MG63 (cell line): ENCODE measurements at regions not wholly inside any gene's neighbourhood (a gene's known extent, or its start where the extent isn't known, plus 50 kb on each side); places are given as distances from the start of the nearest gene placed in this dataset.

Experiments used
- DNase-seq: peaks from one replicate; pipeline ENCODE4 v3.0.0-alpha.2; 2020
- H3K27me3 ChIP-seq: fragments of 250-450 bp; sonication (Bioruptor Pico); 2 replicates; pipeline ENCODE4 v1.5.1; 2020; ENCODE audit warnings: mild to moderate bottlenecking, moderate library complexity
- H3K36me3 ChIP-seq: fragments of 250-450 bp; sonication (Bioruptor Pico); 2 replicates; pipeline ENCODE4 v1.5.1; 2020; ENCODE audit warnings: mild to moderate bottlenecking, moderate library complexity
- H3K4me3 ChIP-seq: fragments of 250-450 bp; sonication (Bioruptor Pico); 2 replicates; pipeline ENCODE4 v1.5.1; 2020; ENCODE audit warnings: mild to moderate bottlenecking, moderate library complexity
- H3K9me3 ChIP-seq: fragments of 250-450 bp; sonication (Bioruptor Pico); 2 replicates; pipeline ENCODE4 v1.5.1; 2020; ENCODE audit warnings: mild to moderate bottlenecking, moderate library complexity

DNA sequence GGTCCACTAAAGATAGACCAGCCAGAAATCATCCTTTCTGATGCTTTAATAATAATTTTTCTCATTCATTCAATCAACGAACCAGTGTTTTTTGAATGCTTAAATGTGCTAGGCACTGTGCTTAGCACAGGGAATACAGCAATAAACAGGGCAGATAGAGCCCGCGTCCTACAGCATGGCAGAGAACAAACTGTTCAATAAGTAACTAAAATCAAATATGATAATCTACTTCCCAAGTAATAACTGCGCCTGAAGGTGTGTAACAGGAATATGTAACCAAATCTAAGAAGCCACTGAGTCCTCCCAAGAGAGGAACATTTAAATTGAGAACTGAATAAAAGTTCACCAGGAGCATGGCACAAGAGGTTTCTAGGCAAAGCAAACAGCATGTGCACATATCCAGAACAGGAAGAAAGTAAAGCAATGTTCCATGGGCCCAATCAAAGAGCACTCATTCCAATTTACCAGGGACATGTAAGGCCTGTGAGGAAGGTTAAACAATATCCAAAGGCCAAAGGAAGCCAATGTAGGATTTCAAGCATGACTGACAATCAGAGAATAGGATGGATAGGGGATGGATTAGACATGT is 311.0 kb upstream of the RARB start:
- H3K9me3 ChIP-seq, result no peaks in the 10 kb centered on the region
- no peak for DNase-seq
- no peaks in the 10 kb centered on the region for H3K27me3 ChIP-seq
- no peak overlapping the region for H3K4me3 ChIP-seq
- H3K36me3 ChIP-seq, result no peaks in the 10 kb centered on the region

DNA sequence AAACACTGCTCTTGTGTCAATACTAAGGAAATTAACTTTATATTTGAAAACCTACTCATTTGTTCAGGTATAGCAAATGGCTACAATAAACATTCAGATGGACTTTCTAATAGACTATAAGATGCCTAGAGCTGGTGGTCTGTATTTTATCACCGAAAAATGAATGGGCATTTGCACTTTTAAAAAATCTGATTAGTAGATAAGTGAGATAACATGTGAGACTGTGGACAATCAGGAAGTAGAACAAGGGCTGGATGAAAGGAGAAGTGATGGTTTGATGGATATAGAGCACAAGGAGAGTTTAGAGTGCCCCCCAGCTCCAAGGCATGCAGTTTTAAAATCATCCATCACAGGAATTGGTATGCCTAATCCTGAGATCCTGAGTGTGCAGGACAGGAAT is 308.4 kb upstream of the RARB start:
- H3K4me3 ChIP-seq, result no peak overlapping the region
- DNase-seq, result no peak

GRCh38 chr3:25120665-25121064 is 307.4 kb upstream of the RARB start:
- DNase-seq, result peak; percentile 7
- Histone ChIP-seq H3K36me3 (no peaks in the 10 kb centered on the region), H3K4me3 (no peak overlapping the region), H3K27me3 (no peaks in the 10 kb centered on the region), H3K9me3 (no peaks in the 10 kb centered on the region)

More for the DNA sequence above, 308.4 kb upstream of the RARB start:
- Histone ChIP-seq H3K36me3 (no peaks in the 10 kb centered on the region), H3K9me3 (no peaks in the 10 kb centered on the region), H3K27me3 (no peaks in the 10 kb centered on the region)

DNA sequence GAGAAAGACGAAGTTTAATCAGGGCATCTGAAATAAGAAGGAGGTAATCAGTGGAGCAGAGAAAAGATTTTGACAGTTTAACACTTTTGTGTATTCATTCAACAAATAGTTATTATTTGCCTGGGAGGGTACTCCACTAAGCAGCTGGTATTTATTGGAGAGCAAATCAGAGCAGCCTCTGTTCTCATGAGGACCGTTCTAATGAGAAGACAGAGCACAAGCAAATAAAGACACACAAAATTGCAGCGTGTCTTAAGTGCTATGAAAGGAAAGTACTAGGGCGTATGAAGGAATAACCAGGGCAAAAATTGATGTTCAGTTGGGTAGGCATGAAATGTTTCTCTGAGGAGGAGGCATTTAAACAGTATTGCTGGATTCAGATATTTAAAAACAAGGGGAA is 302.9 kb upstream of the RARB start:
- no peak overlapping the region for H3K4me3 ChIP-seq
- H3K36me3 ChIP-seq, result no peaks in the 10 kb centered on the region
- H3K27me3 ChIP-seq, result no peaks in the 10 kb centered on the region
- H3K9me3 ChIP-seq, result peaks cover 3% of the 10 kb centered on the region
- no peak for DNase-seq

DNA sequence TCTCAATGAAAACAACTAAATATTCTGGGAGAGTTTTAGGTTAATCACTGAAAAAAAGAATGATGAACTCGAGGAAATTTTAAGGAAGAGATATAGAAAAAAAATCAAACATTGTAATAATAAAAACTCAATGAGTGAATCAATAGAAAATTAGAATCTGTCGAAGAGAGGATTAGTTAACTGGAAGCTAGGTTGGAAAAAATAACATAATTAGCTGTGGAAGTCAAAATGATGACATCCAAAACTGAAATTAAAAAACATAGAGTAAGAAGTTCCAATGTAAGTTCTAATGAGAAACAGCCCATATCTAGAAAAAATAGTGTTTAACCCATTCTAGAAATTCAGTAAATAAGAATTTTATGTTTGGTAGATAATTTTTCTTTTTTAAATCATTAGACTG is 299.3 kb upstream of the RARB start:
- no peak for DNase-seq
- no peak overlapping the region for H3K4me3 ChIP-seq
- H3K9me3 ChIP-seq, result peaks cover 3% of the 10 kb centered on the region
- H3K36me3 ChIP-seq, result no peaks in the 10 kb centered on the region
- no peaks in the 10 kb centered on the region for H3K27me3 ChIP-seq

DNA sequence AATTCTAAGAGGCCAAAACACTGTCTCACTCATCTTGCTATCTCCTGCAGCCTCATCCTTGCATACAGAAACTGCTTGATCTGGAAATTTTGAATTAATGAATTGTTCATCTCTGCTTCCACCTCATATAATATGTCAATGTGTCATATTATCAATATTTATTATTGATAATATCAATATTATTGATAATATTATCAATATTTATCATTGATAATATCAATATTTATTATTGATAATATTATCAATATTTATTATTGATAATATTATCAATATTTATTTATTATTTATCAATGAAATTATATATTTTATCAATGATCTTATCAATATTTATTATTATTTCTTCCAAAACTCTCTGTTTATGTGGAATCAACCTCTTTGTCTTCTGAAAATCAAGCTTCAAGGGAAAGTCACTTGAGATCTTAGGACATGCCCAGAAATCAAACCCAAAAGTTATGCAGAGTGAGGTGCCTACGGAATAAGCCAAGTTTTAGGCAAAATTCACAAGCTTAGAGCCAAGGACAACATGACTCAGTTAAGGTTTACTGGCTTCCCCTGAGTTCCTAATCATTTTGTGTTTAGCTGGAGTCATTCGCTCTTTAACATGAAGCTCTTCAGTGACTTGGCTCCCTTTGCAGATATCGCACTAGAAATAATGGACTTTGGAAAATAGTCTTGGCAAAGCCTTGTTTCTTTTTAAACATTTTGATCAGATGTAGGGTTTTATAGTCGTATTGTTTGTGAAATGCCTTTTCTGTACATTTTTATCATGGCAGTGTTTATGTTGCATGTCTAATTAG is 297.1 kb upstream of the RARB start:
- Histone ChIP-seq H3K27me3 (no peaks in the 10 kb centered on the region), H3K4me3 (no peak overlapping the region), H3K36me3 (no peaks in the 10 kb centered on the region), H3K9me3 (peaks cover 3% of the 10 kb centered on the region)
- no peak for DNase-seq

GRCh38 chr3:25133588-25133987 is 294.5 kb upstream of the RARB start:
- Histone ChIP-seq H3K9me3 (peaks cover 3% of the 10 kb centered on the region), H3K27me3 (no peaks in the 10 kb centered on the region), H3K36me3 (no peaks in the 10 kb centered on the region), H3K4me3 (no peak overlapping the region)
- no peak for DNase-seq

- DNase-seq, result no peak
- Histone ChIP-seq H3K4me3 (no peak overlapping the region), H3K27me3 (no peaks in the 10 kb centered on the region), H3K36me3 (no peaks in the 10 kb centered on the region), H3K9me3 (no peaks in the 10 kb centered on the region)
Observed at GRCh38 chr3:25137606-25138005, 290.5 kb upstream of the RARB start.

DNA sequence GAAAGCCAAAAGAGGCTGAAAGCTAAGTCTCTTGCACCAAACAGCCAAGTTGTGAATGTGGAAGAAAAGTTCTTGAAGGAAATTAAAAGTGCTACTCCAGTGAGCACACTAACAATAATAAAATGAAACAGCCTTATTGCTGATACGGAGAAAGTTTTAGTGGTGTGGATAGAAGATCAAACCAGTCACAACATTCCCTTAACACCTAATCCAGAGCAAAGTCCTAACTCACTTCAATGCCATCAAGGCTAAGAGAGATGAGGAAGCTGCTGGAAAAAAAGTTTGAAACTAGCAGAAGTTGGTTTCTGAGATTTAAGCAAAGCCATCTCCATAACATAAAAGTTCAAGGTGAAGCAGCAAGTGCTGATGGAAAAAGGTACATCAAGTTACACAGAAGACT is 288.8 kb upstream of the RARB start:
- no peak for DNase-seq
- H3K27me3 ChIP-seq, result no peaks in the 10 kb centered on the region
- no peaks in the 10 kb centered on the region for H3K9me3 ChIP-seq
- H3K36me3 ChIP-seq, result no peaks in the 10 kb centered on the region
- H3K4me3 ChIP-seq, result no peak overlapping the region

DNA sequence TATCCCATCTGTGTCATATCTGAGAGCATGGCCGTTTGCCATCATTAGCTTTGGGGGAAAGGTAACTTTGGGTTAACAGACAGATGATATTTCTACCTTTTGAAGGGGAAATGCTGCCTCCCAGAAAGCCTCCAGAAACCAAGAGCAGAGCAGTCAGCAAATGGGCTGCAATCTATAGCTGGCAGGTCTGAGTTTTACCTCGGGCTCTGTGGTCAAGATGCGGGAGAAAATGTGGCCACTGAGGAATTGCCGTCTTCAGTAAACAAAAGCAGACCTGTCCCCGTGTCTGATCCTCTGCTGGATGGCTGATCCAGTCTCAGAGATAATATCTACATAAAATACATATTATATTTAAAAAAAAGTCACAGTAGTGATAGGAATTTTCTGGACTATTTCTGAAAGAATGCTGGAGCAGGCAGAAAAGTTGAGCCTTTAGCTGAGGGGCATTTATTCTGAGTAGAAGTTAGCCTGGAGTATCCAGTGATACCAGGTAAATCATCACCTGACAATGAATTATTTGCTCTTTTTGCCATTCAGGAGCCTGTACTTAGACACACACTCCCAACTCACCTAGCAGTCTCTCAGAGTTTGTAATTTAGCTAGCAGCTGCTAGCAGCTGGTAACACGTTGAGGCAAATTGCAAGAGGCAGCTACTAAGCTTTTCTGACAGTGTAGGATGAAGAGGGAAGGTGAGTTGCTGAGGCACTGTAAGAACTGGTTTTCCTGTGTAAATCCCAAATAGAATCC is 285.3 kb upstream of the RARB start:
- DNase-seq, result no peak
- Histone ChIP-seq H3K36me3 (no peaks in the 10 kb centered on the region), H3K9me3 (no peaks in the 10 kb centered on the region), H3K27me3 (no peaks in the 10 kb centered on the region), H3K4me3 (no peak overlapping the region)

DNA sequence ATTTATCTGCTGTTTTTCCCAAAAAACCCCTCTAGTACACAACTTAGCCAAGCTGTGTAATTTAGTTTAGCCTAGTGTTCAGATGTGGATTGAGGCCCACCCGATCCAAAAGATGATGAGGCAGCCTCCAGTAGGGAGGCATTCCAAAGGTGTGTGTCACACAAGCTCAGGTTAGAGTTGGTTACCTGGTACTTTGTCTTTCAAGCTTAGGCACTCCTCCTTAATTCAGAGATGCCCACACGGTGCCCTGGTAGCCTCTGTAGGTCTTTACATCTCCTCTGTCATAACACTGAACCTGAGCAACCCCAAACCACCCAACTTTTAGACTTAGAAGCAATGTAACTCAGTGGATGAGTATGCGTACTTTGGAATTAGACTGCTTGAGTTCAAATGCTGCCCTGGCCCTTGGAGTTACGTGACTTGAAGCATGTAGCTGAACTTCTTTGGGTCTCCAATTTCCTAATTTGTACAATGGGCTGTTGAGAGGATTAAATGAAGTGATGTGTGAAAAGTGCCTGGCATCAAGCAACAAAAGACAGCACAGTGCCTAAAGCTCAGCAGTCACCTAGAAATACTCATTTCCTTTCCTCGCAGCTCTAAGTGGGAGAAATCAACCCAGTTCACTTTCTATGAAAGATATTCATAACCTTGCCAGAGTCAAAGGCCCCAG is 284.6 kb upstream of the RARB start:
- no peak for DNase-seq
- no peaks in the 10 kb centered on the region for H3K27me3 ChIP-seq

DNA sequence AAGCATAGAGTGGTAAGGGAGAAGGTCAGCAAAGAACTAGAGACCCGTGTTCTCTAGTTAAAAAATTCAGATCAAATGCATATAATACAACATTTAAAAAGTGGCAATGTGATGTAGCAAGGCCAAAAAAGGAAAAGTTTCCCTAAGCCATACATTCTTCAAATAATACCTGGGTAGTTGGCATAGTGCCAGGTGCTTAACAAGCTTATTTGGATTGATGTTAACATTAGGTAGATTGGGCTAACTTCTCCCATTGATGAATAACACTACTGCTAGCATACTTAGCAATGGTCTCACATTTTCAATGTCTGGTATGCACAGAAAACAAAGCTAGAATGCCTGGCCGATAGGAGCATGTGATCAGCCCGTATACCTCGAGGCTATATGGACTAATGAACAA is 283.6 kb upstream of the RARB start:
- H3K36me3 ChIP-seq, result no peaks in the 10 kb centered on the region
- H3K9me3 ChIP-seq, result no peaks in the 10 kb centered on the region
- H3K27me3 ChIP-seq, result no peaks in the 10 kb centered on the region
- H3K4me3 ChIP-seq, result no peak overlapping the region
- DNase-seq, result no peak

More for the DNA sequence above, 284.6 kb upstream of the RARB start:
- Histone ChIP-seq H3K36me3 (no peaks in the 10 kb centered on the region), H3K9me3 (no peaks in the 10 kb centered on the region), H3K4me3 (no peak overlapping the region)

DNA sequence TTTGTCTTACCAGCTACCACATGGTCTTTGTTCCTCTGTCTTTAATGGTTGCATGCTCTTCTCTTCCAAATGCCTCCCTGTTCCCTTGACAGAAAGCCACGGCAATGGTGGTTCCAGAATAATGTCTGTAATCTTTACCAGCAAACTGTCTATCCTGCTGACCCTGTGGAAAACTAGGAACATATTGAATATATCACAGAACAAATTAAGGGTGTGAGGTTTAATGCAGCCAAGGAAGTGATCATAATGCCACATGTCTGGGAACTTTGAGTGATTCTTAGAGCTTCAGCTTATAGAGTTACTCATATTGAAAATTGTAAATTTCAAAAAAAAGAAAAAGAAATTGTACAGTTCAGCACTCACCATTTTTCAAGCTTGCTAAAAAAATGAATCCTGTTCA is 282.9 kb upstream of the RARB start:
- Histone ChIP-seq H3K4me3 (no peak overlapping the region), H3K9me3 (no peaks in the 10 kb centered on the region), H3K27me3 (no peaks in the 10 kb centered on the region), H3K36me3 (no peaks in the 10 kb centered on the region)
- DNase-seq, result no peak

DNA sequence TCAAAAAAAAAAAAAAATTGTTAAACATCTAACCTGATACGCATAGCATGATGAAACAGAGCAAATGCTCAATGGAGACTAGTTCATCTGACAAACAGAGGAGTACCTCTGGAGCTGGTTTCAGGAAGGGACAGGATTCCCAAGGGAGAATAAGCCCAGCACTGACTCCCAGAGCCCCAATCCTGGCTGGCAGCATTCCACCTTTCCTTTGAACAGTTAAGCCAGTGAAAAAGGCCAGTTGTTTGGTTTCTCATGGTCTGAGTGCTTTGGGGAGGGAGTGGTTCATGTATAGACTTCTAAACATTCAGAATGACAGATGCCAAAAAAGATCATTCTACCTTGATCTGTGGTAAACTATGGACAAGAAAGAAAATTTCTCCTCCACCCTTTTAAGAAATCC is 277.9 kb upstream of the RARB start:
- no peak for DNase-seq
- Histone ChIP-seq H3K36me3 (no peaks in the 10 kb centered on the region), H3K27me3 (no peaks in the 10 kb centered on the region), H3K4me3 (no peak overlapping the region), H3K9me3 (no peaks in the 10 kb centered on the region)

DNA sequence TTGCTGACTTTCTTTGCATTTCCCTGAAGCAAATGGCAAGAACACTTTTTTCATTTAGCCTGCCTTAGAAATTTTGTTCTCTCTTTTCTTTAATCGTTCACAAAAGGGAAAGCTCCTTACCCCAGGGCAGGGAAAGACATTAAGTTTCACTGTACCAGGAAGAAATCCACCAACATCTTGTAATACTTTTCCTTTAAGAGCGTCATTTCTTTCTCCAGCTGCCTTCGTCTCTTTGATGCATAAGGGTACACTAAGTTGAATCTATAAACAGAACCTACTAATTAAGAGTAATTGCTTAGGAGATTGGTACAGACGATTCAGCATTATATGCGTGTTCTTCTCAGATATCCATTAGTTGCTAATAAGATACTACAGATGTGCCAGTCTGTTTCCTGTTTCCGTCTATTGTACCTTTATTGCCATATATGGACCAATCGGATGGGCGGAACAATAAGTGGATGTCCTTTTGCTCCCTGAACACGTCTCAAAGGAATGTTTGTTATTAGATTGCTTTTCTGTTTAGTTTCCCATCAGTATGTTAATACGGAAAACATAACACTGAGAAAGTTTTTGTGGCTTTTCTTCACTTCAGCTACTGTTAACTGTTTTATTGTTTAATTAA is 276.7 kb upstream of the RARB start:
- Histone ChIP-seq H3K4me3 (peak overlapping the region; percentile 4; the same call in 1 of the 2 replicates), H3K36me3 (no peaks in the 10 kb centered on the region), H3K9me3 (no peaks in the 10 kb centered on the region), H3K27me3 (no peaks in the 10 kb centered on the region)
- DNase-seq, result no peak

DNA sequence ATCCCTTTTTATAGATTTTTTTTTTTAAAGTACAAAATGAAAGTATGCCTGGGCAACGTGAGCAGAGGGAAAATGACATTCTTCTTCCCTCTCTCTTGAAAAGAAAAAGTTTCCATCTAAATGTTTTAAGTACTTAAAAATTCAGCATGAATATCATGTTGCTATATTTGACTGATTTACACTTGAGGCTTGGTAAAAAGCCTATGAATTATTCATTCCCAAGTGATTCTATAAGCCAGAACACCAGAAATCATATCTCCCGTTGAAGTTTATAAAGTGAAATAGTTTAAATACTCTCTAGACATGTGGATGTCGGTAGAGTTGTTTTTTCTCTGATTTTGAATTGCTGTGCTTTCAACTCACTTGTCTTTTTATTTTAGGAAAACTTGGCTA is 276.2 kb upstream of the RARB start:
- Histone ChIP-seq H3K36me3 (no peaks in the 10 kb centered on the region), H3K9me3 (no peaks in the 10 kb centered on the region), H3K4me3 (peak overlapping the region; percentile 4; the same call in 1 of the 2 replicates), H3K27me3 (no peaks in the 10 kb centered on the region)
- DNase-seq, result no peak

DNA sequence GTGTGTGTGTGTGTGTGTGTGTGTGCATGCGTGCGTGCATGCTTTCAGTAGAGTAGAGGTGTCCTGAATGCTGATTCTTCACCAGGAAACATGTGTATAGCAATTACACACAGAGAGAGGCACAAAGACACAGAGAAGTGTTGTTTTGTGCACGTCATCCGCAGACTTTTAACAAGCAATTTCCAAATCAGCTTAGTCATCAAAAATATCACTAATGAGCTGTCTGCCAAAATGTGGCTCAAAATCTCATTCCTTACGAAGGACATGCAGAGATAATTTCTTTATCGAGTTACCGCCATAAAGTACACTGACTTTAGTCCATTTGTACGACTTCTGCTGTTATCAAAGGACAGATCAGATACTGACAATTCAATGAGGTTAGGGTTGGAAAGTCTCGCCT is 274.9 kb upstream of the RARB start:
- DNase-seq, result no peak
- no peaks in the 10 kb centered on the region for H3K27me3 ChIP-seq
- H3K4me3 ChIP-seq, result no peak overlapping the region
- H3K9me3 ChIP-seq, result no peaks in the 10 kb centered on the region
- no peaks in the 10 kb centered on the region for H3K36me3 ChIP-seq
